ENCODE measurements at regions not wholly inside any gene's neighbourhood (a gene's known extent, or its start where the extent isn't known, plus 50 kb on each side); places are given as distances from the start of the nearest gene placed in this dataset.

DNA sequence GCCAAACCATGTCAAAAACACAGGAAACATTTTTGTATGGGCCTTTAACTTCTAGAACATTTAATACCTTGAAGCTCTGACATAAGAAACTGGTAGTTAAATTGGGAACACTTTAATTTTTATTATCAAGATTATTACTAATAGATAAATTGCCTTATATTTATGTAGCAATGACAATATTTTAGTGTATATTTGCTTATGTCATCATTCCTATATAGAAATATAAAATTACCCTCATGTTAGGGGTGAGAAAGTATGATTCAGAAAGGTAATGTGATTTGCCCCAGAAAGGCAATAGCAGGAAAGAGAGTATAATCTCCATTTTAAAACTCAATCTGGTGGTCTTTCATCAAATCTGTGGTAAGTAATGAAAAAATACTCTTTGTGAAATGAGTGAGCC, 147.4 kb downstream of the IL15 start:
- DNase-seq (ENCODE audit: low read depth), result no peak

GRCh38 chr4:141786946-141787345, 150.6 kb downstream of the IL15 start:
- DNase-seq (ENCODE audit: low read depth), result no peak

DNA sequence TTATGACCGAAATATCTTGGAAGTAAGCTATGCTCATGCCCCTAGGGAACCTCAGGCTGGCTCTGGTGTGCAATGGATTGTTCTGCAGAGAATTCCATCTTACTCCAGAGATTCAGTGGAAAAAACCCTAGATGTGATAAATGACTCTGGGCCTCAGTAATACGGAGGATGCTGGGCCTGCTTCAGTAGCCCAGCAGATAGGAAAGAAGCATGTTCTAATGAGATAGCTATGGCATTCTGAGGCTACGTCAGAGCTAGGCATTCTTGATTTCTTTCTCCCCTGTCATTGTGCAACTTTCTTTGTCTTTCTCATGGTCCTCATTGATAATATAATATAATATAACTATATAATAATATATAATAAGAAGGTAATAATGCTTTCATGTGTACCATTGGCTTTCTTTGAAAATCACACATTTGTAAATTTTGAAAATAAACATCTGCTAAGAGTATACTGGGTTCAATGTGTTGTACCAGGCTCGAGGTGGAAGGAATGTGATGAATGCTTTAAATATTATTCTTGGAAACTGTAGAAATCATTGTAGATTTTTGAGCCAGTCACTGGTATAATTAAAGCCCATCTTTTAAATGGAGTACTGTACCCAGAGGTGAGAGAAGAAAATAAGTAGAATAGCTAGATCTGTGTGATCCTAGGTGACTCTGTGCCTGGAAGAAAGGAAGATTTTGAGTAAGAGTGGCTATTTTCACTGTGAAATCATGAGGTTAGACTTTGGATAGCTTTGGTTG, 152.0 kb downstream of the IL15 start:
- no peak for DNase-seq (ENCODE audit: low read depth)

GRCh38 chr4:141789716-141790115, 153.3 kb downstream of the IL15 start:
- DNase-seq (ENCODE audit: low read depth), result no peak

GRCh38 chr4:141792164-141792563, 155.8 kb downstream of the IL15 start:
- no peak for DNase-seq (ENCODE audit: low read depth)

- no peak for DNase-seq (ENCODE audit: low read depth)
Measured at GRCh38 chr4:141797966-141798365, 161.6 kb downstream of the IL15 start.

DNA sequence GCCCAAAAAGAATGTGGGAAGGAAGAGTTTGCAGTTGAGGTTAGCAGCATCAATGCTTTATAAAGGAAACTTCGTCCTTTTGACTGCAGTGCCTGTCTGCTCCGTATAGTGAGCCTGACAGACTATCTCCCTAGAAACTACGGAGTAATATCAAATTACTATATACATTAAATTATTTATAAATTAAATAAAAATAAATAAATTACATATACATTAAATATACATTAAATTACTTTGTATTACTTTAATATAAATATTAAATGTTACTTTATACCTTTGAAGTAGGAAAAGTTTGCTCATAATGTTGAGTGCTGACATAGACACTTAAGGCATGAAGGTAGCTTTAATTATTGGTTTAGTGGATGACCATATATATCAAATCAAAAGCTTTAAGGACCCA, 165.2 kb downstream of the IL15 start:
- DNase-seq (ENCODE audit: low read depth), result no peak

- peak; percentile 22 for DNase-seq (ENCODE audit: low read depth)
Measured at GRCh38 chr4:141802333-141802732, 165.9 kb downstream of the IL15 start.

GRCh38 chr4:141804836-141805235, 168.5 kb downstream of the IL15 start:
- DNase-seq (ENCODE audit: low read depth), result no peak

- peak; percentile 6 for DNase-seq (ENCODE audit: low read depth)
Measured at GRCh38 chr4:141807103-141807891, 170.9 kb downstream of the IL15 start.

- DNase-seq (ENCODE audit: low read depth), result no peak
Measured at GRCh38 chr4:141810038-141810711, 173.8 kb downstream of the IL15 start.

DNA sequence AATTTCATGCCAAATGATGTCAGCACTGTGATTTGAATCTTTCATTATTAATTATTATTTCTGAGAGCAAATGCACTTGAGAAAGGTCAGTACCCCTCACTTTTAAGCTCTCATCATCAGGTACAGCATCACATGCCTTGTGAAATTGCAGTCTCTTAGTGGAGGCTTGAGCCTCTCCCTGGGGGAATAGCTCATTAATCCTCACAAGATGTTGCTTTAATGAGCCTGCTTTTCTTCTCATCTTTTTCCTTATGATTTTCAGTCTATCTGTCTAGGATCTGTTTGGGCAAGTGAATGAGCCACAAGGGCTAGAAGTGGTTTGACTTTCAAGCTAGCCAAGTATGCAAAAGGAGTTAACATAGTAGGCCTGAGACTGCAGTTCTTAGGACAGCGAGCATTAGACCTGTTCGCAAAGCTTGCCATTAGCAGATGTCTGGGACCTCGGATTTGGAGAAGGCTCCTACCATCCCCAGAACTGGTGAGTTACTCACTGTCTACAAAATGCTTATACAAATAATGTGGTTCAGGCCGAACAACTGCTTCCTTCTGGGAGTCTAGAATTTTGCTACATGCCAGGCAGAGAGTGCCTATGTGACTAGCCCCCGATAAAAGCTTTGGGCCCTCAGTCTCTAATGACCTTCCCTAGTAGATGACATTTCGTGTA, 174.5 kb downstream of the IL15 start:
- no peak for DNase-seq (ENCODE audit: low read depth)

GRCh38 chr4:141812158-141812557, 175.8 kb downstream of the IL15 start:
- DNase-seq (ENCODE audit: low read depth), result no peak

DNA sequence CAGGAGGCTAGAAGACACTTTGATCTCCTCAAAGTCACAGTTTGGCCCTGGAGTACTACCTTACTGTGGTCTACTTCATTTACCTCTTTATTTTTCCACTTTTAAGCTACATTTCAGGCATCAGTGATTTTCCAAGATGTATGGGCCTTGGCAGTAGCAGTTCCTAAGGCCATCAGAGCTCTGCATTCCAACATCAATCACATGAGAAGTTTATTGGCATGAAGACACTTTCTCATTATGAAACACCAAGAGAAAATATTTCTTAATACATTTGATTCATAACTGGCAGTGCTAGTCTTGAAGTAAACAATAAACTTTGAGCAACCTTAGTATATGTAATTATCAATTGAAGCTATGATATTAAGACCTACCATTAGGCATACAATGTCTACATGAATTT, 178.1 kb downstream of the IL15 start:
- no peak for DNase-seq (ENCODE audit: low read depth)

DNA sequence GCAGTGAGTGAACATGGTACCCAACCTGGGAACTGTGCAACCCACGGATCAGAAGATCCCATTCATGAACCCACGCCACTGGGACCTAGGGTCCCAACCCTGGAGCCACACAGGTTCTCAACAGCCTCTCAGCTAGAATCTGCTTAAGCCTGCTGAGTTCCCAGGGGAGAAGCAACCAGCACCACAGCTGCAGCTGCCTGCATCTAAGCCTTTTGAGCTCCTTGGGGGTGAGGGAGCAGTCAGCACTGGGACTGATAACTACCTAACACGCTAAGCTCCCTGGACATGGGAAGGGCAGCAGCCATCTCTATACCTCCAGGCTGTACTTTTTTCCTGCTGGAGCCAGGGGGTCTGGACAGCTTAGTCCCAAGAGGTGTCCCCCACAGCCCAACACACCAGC, 179.3 kb downstream of the IL15 start:
- DNase-seq (ENCODE audit: low read depth), result no peak

DNA sequence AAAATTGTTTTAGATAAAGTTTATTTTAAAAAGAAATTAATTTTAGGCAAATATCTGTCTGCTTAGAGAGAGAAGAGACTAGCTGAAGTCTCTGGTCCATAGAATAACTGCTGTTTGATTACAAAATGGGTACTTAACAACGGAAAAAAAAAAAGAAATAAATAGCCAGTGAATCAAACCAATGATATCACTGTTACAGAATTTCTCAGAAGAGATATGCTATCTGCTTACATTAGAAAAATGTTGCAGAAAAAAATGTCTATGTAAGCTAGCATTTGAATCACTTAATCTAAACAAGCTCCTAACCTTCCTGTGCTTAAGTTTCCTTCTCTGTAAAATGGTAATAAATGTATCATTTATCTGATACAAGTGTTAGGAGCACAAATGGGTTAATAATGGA, 189.9 kb downstream of the IL15 start:
- DNase-seq (ENCODE audit: low read depth), result no peak

GRCh38 chr4:141833209-141833608, 196.8 kb downstream of the IL15 start:
- no peak for DNase-seq (ENCODE audit: low read depth)

DNA sequence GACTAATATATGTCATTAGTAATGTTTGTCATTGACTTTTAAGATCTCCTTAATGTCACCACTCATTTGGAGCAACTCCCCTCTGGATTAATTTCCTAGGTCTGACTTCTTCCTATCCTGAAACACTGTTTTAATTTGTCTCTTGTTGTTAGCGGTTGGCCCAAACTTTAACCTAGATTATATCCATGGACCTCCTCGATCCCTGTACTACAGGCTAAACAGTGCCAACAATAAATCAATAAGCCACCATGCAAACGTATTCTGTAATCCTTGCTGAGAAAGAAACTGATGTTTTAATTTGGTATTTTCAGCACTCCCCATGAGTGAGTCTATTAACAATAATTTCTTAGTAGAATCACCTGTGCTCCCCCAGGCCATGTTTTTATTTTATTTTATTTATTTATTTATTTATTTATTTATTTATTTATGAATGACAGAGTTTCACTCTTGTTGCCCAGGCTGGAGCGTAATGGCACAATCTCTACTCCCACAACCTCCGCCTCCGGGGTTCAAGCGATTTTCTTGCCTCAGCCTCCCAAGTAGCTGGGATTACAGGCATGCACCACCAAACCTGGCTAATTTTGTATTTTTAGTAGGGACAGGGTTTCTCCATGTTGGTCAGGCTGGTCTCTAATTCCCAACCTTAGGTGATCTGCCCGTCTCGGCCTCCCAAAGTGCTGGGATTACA, 204.1 kb downstream of the IL15 start:
- DNase-seq (ENCODE audit: low read depth), result no peak

- DNase-seq (ENCODE audit: low read depth), result no peak
Measured at GRCh38 chr4:141843136-141843535, 206.8 kb downstream of the IL15 start.

DNA sequence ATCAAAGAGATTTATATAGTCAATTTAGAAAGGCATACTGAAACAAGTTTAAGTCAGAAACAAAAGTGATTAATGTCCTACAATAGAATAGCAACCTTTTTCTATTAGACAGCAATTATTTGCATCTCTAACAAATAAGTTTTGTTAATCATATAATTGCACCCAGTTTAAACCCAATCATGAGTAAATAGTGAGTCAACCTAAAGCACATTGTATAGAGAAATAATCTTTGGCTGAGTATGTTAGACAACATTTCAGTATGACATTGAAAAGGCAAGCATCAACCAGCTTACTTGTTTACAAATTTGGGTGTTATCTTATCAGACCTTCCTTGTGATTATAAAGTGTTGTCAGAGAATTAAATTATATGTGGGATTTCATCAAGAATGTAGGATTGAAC, 209.5 kb downstream of the IL15 start:
- no peak for DNase-seq (ENCODE audit: low read depth)

GRCh38 chr4:141849367-141849766, 213.0 kb downstream of the IL15 start:
- no peak for DNase-seq (ENCODE audit: low read depth)

GRCh38 chr4:141849778-141850177, 213.4 kb downstream of the IL15 start:
- DNase-seq (ENCODE audit: low read depth), result no peak
